HG03139 (cell line): ENCODE measurements at regions not wholly inside any gene's neighbourhood (a gene's known extent, or its start where the extent isn't known, plus 50 kb on each side); places are given as distances from the start of the nearest gene placed in this dataset.

Experiments used
- ATAC-seq: cut with Tn5 transposase; IDR thresholded peaks from one replicate; pipeline ENCODE4 v1.9.1; 2021; ENCODE audit not compliant: unreplicated experiment

GRCh38 chr12:125222876-125223275 is 157.6 kb downstream of the AACS start:
- ATAC-seq, result no peak

DNA sequence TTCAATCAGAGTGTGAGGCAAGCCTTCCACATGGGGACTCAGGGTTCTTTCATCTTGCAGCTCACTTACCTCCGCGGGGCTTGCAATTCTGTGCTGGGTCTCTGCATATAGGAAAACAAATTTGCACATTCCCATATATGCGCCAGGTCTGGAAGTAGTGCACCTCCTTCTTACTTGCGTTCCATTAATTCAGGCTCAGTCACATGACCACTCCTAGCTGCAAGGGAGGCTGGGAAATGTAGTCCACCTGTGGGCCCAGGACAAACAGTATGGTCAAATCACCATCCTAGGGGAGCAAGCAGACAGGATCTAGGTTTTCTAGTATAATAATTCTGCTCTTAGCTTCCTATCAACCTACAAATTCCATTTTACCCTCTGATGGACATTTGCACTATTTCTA is 160.4 kb downstream of the AACS start:
- no peak for ATAC-seq

DNA sequence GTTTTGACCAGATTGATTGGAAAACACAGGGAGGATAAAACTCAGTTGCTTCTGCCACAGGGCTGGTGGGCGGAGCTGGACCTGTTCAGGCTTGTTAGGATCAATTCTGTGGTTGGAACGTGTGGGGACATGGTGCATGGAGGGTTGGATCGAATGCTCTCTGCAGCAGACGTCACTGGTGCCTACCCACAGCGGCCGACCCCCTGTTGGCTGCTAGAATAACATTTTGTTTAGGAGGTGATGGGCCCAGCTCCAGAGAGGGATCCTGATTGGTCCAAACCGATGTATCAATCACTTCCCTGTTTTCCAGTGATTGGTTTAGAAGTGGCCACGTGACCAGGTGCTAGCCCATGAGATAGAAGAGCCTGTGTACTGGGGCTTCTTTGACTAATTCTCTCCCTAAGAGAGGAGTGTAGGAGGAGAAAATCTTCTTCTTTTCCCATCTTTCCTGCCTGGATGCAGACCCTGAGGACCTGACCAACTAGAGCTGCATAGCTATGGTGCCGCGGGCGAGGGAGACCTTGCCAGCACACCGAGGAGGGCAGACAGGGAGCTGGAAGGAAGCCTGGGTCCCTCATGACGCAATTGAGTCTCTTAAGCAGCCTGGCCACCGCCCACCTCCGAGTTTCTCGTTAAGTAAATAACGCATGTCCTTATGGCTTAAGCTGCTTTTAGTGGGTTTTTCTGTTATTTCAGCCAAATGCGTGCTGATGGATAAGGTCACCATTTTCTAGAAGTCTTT is 163.5 kb downstream of the AACS start:
- no peak for ATAC-seq

DNA sequence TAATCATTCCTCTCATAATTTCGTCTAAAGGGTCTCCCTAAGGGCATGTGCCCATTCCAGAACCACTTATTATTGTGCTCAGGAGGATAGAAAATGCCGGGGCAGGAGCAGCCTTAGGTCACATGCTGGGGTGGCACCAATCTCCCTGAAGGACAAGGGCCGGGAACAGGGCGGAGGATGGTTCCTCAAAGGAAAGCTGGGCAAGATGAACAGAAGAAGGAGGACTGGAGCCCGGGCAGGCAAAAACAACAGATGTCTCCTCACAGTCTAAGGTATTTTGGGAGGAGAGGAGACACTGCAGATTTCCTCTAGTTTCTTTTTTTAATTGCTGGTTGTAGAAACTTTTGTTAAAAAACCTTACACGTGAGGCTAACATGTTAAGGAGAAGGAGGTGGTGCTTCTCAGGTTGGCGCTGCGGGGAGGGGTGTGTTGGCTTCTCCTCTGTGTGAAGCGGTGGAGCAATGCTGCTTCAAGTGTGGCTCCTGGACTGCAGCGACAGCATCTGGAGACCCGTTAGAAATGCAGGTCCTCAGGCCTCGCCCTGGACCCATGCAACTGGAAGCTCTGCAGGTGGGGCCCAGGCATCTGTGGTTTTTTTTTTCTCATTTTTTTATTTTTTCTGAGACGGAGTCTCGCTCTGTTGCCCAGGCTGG is 164.8 kb downstream of the AACS start:
- ATAC-seq, result no peak

DNA sequence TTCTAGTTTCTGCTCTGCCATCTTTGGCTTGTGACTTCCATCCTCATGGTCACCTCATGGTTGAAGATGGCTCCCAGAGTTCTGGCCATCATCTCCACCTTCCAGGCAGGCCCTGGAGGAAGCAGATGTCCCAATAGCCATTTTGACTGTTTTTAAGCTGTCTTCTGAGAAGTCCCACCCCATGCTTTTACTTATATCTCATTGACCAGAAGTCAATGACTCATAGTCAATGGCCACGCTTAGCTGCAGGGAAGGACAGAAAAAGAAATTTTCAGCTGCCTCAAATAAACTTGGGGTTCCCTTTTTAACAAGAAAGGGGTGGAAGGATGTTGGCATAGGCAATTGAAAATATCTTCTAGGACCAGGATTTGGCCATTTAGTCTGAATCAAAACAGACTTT is 168.1 kb downstream of the AACS start:
- no peak for ATAC-seq

- ATAC-seq, result no peak
Measured at GRCh38 chr12:125239563-125239962, 174.3 kb downstream of the AACS start.

DNA sequence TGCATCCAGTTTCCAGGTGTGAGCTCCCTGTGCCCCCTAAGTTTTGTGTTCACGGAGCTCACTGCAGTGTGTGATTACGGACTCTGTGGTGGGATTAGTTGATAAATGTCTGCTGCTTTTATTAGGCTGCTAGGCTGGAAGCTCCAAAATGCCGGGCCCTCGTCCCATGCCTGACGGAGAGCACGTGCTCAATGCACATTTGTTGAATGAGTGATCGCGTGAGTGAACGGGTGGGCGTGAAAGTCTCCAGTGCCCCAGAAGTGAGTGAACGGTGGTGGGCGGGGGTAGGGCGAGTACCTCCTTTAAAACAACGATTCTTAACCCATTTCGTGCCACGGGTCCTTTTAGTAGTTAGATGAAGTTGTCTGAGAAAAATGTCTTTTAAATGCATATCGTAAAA is 175.5 kb downstream of the AACS start:
- ATAC-seq, result no peak

DNA sequence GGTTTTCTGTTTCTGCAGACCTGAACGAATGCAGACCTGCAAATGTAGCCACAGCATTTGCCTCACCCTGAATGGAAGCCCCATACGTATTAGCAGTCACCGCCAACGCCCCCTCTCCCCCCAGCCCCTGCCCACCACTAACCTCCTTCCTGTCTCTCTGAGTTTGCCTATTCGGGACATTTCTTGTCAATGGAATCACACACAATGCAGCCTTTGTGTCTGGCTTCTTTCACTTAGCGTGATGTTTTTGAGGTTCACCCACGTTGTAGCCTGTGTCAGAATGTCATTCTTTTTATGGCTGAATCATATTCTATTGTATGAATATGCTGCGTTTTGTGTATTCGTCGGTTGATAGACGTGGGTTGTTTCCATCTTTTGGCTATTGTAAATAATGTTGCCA is 178.6 kb downstream of the AACS start:
- no peak for ATAC-seq

GRCh38 chr12:125244338-125244737 is 179.1 kb downstream of the AACS start:
- no peak for ATAC-seq

- ATAC-seq, result no peak
Measured at GRCh38 chr12:125245581-125246557, 180.6 kb downstream of the AACS start.

DNA sequence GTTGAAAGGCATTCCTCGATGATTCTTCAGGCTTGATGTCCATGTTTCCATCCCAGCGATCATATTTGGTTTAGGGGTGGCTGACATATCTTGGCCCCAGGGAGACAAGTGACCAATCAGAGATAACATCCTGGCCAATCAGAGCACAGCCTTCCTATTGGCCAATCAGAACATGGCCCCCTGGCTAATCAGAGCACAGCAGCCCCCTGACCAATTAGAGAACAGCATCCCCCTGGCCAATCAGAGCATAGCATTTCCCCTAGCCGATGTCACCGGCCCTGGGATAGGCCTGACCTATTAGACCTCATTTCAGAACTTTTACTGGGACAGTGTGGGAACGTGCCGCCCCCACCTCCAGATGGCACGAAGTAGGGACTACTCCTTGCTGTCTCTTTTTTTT is 182.2 kb downstream of the AACS start:
- no peak for ATAC-seq

DNA sequence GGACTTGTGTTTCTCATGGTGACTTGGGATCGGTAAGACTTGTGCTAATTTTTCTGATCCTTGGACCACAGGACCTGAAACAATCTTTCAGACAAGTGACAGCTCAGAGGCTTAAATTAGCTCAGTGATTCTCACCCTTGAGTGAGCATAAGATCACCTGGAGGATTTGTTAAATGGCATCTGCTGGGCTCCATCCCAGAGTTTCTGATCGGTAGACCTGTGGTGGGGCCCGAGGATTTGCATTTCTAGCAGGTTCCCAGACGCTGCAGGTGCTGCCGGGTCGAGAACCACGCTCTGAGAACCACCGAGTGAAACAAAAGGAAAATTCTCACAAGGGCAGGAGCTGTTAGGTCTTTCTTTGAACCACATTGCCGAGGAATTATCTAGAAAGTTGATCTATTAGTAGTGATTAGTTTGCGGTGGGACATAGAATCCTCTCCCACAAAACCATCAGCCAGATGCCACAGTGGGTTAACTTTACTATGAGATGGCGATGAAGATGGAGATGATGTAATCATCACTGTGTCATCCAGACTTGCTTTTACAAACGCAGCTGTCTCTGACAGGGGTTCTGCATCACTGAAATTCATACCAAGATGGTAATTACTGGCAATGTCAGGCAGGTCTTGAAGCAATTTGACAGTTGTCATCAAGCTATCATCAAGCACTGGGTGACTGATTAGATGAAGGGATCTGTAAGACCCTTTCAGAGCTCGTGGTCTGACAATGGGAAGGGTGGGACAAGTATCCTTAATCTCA is 184.0 kb downstream of the AACS start:
- no peak for ATAC-seq

DNA sequence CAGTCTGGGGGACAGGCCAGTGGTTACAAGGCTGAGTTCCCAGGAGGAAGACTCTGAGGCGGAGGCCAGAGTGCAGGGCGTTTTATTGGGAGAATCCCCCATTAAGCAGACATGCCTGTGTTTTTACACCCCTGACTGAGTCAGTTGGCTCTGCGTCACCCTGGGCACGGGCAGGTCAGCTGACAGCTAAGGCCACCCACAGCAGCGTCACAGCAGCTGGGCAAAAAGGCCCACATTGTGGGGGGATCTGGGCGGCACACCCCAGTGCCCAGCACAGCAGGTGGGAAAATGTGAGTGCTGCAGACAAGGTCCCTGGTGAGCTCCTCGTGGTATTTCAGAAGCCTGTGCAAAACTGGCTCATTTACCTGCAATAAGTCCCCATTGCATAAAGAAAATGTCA is 184.7 kb downstream of the AACS start:
- no peak for ATAC-seq

DNA sequence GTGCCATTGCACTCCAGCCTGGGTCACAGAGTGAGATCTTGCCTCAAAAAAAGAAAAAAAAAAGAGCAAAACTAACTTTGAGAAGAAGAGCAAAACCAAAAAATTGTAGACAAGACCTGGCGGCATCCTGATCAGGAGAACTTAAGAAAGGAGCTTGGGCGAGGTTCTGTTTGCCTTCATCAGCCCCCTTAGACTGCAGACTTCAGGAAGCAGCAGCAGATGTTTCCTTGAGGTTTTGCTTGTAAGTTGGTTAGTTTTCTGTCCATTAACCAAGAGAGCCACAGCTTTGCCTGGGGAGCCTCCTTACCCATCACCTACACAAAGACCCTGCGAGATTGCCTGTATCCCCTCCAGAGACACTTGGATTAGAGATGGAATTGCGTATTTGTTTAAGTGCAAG is 189.0 kb downstream of the AACS start:
- no peak for ATAC-seq

GRCh38 chr12:125254856-125255255 is 189.6 kb downstream of the AACS start:
- no peak for ATAC-seq

DNA sequence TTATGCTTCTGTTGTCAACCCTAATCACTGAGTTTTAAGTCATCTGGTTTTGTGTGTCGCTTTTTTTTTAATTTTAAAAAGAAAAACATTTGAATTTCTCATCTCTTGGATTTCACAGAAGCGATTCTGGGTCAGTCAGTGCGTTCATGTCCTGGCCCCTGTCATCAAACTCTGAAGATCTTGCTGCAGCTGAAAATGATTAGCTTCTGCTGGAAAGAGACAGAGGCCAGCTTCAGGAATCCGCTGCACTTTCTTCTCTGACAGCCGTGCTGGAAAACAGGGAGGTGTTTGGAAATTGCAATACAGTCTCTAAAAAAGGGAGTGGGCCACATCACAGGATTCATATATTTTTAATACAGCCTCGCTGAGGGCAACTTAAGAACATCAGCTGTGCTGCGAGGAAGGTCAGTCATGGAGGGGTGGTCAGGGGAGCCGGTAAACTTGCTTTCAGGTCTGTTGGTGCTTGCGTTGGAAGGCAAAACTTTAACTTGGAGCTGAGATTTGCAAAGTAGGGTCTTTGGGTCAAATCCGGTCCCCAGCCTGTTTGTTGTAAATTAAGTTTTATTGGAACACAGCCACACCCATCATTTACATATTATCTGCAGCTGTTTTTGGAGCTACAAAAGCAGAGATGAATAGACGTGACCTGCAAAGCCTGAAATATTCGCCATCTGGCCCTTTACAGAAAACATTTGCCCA is 190.8 kb downstream of the AACS start:
- ATAC-seq, result no peak

DNA sequence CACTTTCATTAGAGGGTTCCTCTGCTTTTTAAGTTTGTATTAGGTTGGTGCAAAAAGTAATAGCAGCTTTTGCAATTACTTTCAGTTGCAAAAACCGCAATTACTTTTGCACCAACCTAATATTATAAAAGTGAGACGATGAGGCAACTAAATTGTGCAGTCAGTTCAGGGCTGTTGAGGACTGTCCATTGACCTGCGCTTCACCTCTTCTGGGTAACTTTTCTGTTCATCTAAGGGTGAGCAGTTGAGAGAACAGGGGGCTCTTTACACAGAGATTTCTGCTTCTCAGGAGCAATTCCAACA is 191.3 kb downstream of the AACS start:
- no peak for ATAC-seq

DNA sequence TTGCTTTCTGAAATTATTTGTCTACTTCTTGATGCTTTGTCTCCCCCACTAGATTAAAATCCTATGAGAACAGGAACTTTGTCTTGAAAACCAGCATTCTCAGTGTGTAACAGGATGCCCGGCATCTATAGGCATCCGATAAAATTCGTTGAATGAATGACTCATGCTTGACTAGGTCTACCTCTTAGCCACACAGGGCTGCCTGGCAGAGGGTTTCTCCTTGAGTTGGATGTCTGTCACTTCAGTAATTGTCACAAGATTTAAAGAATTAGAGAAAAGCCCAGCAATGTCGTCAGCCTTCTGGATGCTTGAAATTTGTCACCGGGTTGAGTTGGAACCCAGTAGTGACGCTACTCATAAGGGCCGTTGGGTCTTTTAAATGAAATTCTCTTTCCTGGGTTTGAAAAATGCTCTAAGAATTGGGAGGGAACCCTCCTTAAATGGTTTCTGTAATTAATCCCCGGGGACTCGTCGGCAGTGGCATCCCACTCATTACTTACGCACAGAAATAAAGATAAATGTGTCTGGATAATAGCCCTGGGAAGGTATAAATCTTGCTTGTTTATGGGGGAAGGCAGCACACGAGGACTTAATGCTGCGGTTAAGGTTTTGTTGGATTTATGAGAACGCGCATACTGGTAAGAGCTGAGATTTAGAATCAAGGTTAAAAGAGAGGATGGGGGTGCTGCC is 194.1 kb downstream of the AACS start:
- ATAC-seq, result no peak

- no peak for ATAC-seq
Measured at GRCh38 chr12:125262851-125263250, 197.6 kb downstream of the AACS start.

DNA sequence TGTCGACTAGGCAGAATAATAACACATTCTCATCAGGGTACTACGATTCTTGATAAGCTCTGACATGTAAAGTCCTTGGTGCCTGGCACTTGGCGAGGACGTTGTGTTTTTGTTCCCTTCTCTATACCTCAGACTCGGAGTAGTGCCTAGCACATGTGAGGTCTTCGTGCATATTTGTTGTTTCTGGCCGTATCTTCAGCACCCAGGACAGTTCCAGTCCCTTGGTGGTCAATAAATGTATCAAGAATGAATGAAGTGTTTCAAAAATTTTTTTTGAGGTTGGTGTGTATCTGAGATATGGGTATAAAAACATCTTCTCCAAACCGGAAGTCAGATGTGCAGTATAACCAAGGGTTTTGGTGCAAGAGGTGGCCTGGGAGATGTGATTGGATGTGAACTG is 198.2 kb downstream of the AACS start:
- no peak for ATAC-seq
